Esophagus squamous epithelium (tissue), 5 donors: ENCODE measurements at regions not wholly inside any gene's neighbourhood (a gene's known extent, or its start where the extent isn't known, plus 50 kb on each side); places are given as distances from the start of the nearest gene placed in this dataset.
"Not testable (repeated sequence)": the region's sequence is repeated elsewhere in the genome, so short reads cannot be mapped to it uniquely, and the experiment has no call there.

Experiments
- DNase-seq: peaks from one replicate; lab custom pipeline; 2025; lab: John Stamatoyannopoulos, UW
- H3K27ac ChIP-seq, 4 donors: fragments of 200-600 bp; sonication (generic); one replicate each; pipeline ENCODE4 v1.5.1; 2016 to 2019; ENCODE audit warnings: mild to moderate bottlenecking in 1 of 4
- H3K27me3 ChIP-seq, 4 donors: fragments of 200-600 bp; sonication (generic); 1 replicate in 3 of 4; 2 replicates in 1 of 4; pipeline versions ENCODE4 v1.5.1 to v1.6.0; 2017 to 2021; ENCODE audit warnings: antibody characterized with exemption in 1 of 4
- H3K36me3 ChIP-seq, 3 donors: fragments of 200-600 bp; sonication (generic); one replicate each; pipeline ENCODE4 v1.5.1; 2016 to 2019
- H3K4me1 ChIP-seq, 3 donors: fragments of 200-600 bp; sonication (generic); one replicate each; pipeline ENCODE4 v1.5.1; 2017 to 2019
- H3K4me3 ChIP-seq, 4 donors: fragments of 200-600 bp; sonication (generic); 1 replicate in 3 of 4; 2 replicates in 1 of 4; pipeline ENCODE4 v1.5.1; 2016 to 2019; ENCODE audit warnings: mild to moderate bottlenecking in 2 of 4, moderate library complexity in 1 of 4
- H3K9me3 ChIP-seq, 3 donors: fragments of 200-600 bp; sonication (generic); one replicate each; pipeline ENCODE4 v1.5.1; 2016 to 2019
- CTCF ChIP-seq, 6 experiments: fragments of 450-650 bp in 4 of 6; fragments of 200-600 bp in 2 of 6; sonication (generic) in 2 of 6; IDR thresholded peaks; one replicate each; pipeline ENCODE4 v1.5.1; 2016 to 2019; ENCODE audit warnings: antibody characterized with exemption in 6 of 6, mild to moderate bottlenecking in 4 of 6, moderate library complexity in 4 of 6
- POLR2A ChIP-seq, 4 donors: fragments of 450-650 bp; IDR thresholded peaks; one replicate each; pipeline ENCODE4 v1.6.1; 2017; ENCODE audit warnings: antibody characterized with exemption in 4 of 4, mild to moderate bottlenecking in 4 of 4, moderate library complexity in 3 of 4
- WGBS, 2 donors: methylation state at CpG; one replicate each; pipeline ENCODE4 v1.1.5; 2018; 5-methylcytosine and 5-hydroxymethylcytosine counted together
- intact Hi-C: fragments of 100-400 bp; cut with DNase I; formaldehyde crosslinking; loops from one replicate; pipeline ENCODE4 v1.15.0; 2022
- donor health status: DM: yes; HTN: yes; CAD: no.

- DNase-seq: no peak
Observed at GRCh38 chr9:113682297-113682771, 193.8 kb upstream of the ZNF618 start.

GRCh38 chr9:113685636-113686035 is 190.5 kb upstream of the ZNF618 start:
- DNase-seq, H3K27ac ChIP-seq, H3K9me3 ChIP-seq, H3K36me3 ChIP-seq, H3K4me3 ChIP-seq, intact Hi-C loops: not testable (repeated sequence)
- Histone ChIP-seq H3K4me1 (peaks cover 0 to 36% (median 8%) of the 10 kb centered on the region in 3 donors), H3K27me3 (peaks cover 0 to 37% (median 7%) of the 10 kb centered on the region in 4 donors)
- 67 to 74% methylated on average over 6 of the region's 6 CpGs for WGBS, 2 donors

More at GRCh38 chr9:113682297-113682771, 193.8 kb upstream of the ZNF618 start:
- Histone ChIP-seq H3K4me3 (no peak overlapping the region), H3K4me1 (peaks cover 0 to 13% (median 3%) of the 10 kb centered on the region in 3 donors), H3K36me3 (no peaks in the 10 kb centered on the region), H3K27ac (no peak overlapping the region), H3K27me3 (peaks cover 0 to 27% (median 0%) of the 10 kb centered on the region in 4 donors), H3K9me3 (no peaks in the 10 kb centered on the region)
- 3 to 5% methylated on average over 6 to 8 of the region's 9 CpGs for WGBS, 2 donors
- intact Hi-C loops: no loop called here
- peak; percentile 73 to 88 (median 88) for TF ChIP-seq CTCF (IDR thresholded peaks at IDR 0.05)
- TF ChIP-seq POLR2A (IDR thresholded peaks at IDR 0.05): no peak

- no peak for DNase-seq
- intact Hi-C loops: no loop called here
Observed at GRCh38 chr9:113687107-113687679, 188.9 kb upstream of the ZNF618 start.

GRCh38 chr9:113687680-113688371 is 188.3 kb upstream of the ZNF618 start:
- peak overlapping the region in 2 of 4 donors; percentile 17 to 39 for H3K4me3 ChIP-seq

More at GRCh38 chr9:113687107-113687679, 188.9 kb upstream of the ZNF618 start:
- WGBS, 2 donors: 23 to 24% methylated on average over 4 of the region's 4 CpGs
- no peaks in the 10 kb centered on the region for H3K36me3 ChIP-seq
- peaks cover 0 to 31% (median 8%) of the 10 kb centered on the region in 3 donors for H3K4me1 ChIP-seq
- TF ChIP-seq POLR2A (IDR thresholded peaks at IDR 0.05): no peak
- TF ChIP-seq CTCF (IDR thresholded peaks at IDR 0.05): no peak
- peaks cover 0 to 43% (median 7%) of the 10 kb centered on the region in 4 donors for H3K27me3 ChIP-seq
- H3K4me3 ChIP-seq: peak overlapping the region in 1 of 4 donors; percentile 39
- H3K27ac ChIP-seq: no peak overlapping the region
- no peaks in the 10 kb centered on the region for H3K9me3 ChIP-seq

More at GRCh38 chr9:113687680-113688371, 188.3 kb upstream of the ZNF618 start:
- Histone ChIP-seq H3K27ac (no peak overlapping the region), H3K4me1 (peaks cover 0 to 25% (median 5%) of the 10 kb centered on the region in 3 donors), H3K36me3 (no peaks in the 10 kb centered on the region), H3K9me3 (no peaks in the 10 kb centered on the region), H3K27me3 (peaks cover 0 to 49% (median 7%) of the 10 kb centered on the region in 4 donors)
- TF ChIP-seq CTCF (IDR thresholded peaks at IDR 0.05): no peak
- no peak for TF ChIP-seq POLR2A (IDR thresholded peaks at IDR 0.05)
- 16 to 32% methylated on average over 5 to 9 of the region's 40 CpGs for WGBS, 2 donors
- DNase-seq: no peak
- intact Hi-C loops: no loop called here
